ENCODE measurements at regions not wholly inside any gene's neighbourhood (a gene's known extent, or its start where the extent isn't known, plus 50 kb on each side); places are given as distances from the start of the nearest gene placed in this dataset.

- TF ChIP-seq CTCF (IDR thresholded peaks at IDR 0.05; ENCODE audit: borderline replicate concordance, extremely low read depth, low read length, poor library complexity, severe bottlenecking) (no peak), EZH2 (IDR thresholded peaks at IDR 0.05; ENCODE audit: borderline replicate concordance, low read depth, low read length, severe bottlenecking) (no peak)
Measured at GRCh38 chr21:28127175-28127785, 865.4 kb downstream of the LTN1 start.
